ENCODE measurements at regions not wholly inside any gene's neighbourhood (a gene's known extent, or its start where the extent isn't known, plus 50 kb on each side); places are given as distances from the start of the nearest gene placed in this dataset.

DNA sequence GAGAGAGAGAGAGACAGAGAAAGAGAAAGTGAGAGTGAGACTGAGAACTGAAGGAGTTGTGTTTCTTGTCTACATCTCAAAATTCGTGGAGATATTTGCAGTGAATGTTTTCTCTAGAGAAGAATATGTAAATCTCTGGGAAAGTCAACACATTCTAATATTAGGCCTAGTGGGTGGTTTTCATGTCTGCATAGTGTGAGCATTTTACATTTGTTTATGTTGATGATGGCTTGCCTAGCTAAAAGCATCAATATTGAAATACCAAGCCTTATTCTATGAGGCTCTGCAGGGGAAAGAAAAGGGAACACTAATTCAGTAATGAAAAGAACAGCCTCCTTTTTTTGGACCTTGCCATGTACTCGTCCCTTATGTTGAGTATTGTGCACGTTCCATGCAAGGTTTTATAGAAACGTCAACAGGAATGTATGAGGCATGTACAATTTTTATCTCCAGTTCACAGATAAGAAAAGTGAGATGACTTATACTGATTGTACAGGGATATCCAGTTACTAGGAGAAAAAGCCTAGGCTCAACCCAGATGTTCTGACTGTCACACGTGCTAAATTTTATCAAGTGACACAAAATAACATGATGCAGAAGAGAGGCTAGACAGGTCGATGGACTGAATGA lies 1288.9 kb upstream of the SLC10A2 start:
- TF ChIP-seq REST (IDR thresholded peaks at IDR 0.05; ENCODE audit: low read depth), result no peak
- TF ChIP-seq CEBPB (IDR thresholded peaks at IDR 0.05), result no peak
